ENCODE measurements at regions not wholly inside any gene's neighbourhood (a gene's known extent, or its start where the extent isn't known, plus 50 kb on each side); places are given as distances from the start of the nearest gene placed in this dataset.
A peak's percentile ranks its signal among the peaks of the same experiment; 100 is the strongest.

DNA sequence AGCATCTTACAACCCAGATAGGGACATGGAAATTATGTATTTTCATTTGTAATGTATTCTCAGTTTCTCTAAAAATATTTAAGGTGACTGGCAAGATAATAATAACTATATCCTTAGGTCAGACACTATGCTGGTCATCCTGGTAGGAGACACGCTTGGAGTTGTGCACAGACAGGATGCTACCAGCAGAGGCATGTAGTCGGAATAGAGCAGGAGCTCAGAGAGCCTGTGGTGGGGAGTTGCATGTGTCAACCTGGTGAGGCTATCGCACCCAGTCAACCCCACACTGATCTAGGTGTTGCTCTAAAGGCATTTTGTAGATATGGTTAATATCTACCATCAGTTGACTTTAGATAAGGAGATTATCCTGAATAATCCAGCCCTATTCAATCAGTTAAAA is 318.5 kb downstream of the MIAT start:
- Histone ChIP-seq H3K27me3 (no peaks in the 10 kb centered on the region), H3K36me3 (no peaks in the 10 kb centered on the region), H3K4me1 (no peaks in the 10 kb centered on the region), H3K4me3 (no peak overlapping the region), H3K9me3 (no peaks in the 10 kb centered on the region), H3K27ac (no peak overlapping the region)
- TF ChIP-seq POLR2A (IDR thresholded peaks at IDR 0.05) = no peak
- TF ChIP-seq, protein P1, sequence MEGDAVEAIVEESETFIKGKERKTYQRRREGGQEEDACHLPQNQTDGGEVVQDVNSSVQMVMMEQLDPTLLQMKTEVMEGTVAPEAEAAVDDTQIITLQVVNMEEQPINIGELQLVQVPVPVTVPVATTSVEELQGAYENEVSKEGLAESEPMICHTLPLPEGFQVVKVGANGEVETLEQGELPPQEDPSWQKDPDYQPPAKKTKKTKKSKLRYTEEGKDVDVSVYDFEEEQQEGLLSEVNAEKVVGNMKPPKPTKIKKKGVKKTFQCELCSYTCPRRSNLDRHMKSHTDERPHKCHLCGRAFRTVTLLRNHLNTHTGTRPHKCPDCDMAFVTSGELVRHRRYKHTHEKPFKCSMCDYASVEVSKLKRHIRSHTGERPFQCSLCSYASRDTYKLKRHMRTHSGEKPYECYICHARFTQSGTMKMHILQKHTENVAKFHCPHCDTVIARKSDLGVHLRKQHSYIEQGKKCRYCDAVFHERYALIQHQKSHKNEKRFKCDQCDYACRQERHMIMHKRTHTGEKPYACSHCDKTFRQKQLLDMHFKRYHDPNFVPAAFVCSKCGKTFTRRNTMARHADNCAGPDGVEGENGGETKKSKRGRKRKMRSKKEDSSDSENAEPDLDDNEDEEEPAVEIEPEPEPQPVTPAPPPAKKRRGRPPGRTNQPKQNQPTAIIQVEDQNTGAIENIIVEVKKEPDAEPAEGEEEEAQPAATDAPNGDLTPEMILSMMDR (IDR thresholded peaks at IDR 0.05) = no peak
- DNase-seq = no peak

DNA sequence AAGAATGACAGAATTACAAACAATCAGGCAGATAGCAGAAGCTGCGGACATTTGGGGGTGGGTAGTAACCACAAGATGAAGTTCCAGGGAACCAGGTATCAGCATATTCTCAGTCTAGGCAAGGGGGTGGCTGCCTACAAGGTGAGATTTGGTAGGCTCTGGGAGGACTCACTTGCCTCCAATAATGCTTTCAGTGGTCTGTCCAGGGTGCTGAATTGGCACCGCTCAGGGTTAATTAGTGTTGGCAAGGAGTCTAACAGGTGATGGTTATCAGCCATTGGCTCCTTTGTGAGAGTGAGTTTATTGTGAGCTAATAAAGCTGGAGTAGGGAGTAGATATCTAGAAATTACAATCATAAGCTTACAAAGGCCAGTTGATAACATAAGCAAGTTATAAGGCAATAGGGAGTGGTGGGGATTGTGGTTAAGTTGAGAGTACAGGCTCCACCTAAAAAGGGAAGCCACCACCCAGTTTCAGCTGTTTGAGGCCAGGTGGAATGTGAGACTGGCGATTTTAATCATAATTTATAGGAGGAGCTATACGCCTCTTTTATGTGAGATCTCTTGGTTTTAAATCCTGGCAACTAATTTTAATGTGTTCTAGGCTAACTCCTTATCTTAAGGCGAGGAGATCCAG is 320.5 kb downstream of the MIAT start:
- Histone ChIP-seq H3K27ac (no peak overlapping the region), H3K27me3 (no peaks in the 10 kb centered on the region), H3K4me1 (no peaks in the 10 kb centered on the region), H3K4me3 (no peak overlapping the region), H3K36me3 (no peaks in the 10 kb centered on the region), H3K9me3 (no peaks in the 10 kb centered on the region)
- no peak for TF ChIP-seq POLR2A (IDR thresholded peaks at IDR 0.05)
- TF ChIP-seq, protein P1 (IDR thresholded peaks at IDR 0.05) = no peak
- no peak for DNase-seq

DNA sequence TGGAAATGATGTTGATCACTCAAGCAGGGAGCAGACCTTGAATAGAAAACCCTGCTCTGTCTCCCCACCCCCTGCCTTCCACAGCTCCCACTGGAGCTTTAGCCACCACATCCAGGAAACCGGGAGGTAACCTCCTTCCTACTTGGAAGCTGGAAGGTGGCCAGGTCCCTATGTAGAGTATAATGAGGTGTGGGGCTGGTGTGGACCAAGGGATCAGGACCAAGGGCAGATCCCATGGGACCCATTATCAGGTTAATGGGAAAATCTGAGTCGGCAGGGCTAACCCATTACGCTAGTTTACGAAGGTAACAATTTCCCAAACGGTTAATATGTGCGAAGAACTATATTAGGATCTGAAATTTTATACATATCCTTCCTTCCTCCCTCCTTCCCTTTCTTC is 321.9 kb downstream of the MIAT start:
- TF ChIP-seq POLR2A (IDR thresholded peaks at IDR 0.05) = no peak
- TF ChIP-seq, protein P1 (IDR thresholded peaks at IDR 0.05) = no peak

DNA sequence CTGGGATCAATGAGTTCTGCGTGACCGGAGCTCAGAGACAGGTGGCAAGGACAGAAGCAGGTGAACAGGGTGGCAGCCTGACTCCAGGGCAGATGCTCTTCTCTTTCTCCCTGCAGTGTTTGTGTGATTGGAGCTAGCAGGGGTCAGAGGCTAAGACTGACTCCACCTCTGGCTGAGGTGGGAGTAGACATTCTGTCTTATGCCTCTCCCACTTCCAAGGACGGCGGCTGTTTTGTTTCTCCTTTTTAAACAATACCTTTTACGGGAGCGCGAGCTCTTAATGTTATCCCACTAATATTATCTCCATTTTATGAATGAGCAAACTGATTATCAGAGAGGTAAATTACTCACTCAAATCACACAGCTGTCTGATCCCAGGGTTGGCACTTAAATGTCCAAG is 323.7 kb downstream of the MIAT start:
- Histone ChIP-seq H3K9me3 (no peaks in the 10 kb centered on the region), H3K4me3 (no peak overlapping the region), H3K27ac (peak overlapping the region in 1 of 4 donors; percentile 58), H3K27me3 (no peaks in the 10 kb centered on the region), H3K36me3 (no peaks in the 10 kb centered on the region), H3K4me1 (no peaks in the 10 kb centered on the region)
- TF ChIP-seq, protein P1 (IDR thresholded peaks at IDR 0.05) = no peak
- TF ChIP-seq POLR2A (IDR thresholded peaks at IDR 0.05) = no peak
- no peak for DNase-seq

More for the DNA sequence above, 321.9 kb downstream of the MIAT start:
- no peak for DNase-seq
- Histone ChIP-seq H3K27ac (no peak overlapping the region), H3K4me1 (no peaks in the 10 kb centered on the region), H3K9me3 (no peaks in the 10 kb centered on the region), H3K36me3 (no peaks in the 10 kb centered on the region), H3K27me3 (no peaks in the 10 kb centered on the region), H3K4me3 (no peak overlapping the region)

DNA sequence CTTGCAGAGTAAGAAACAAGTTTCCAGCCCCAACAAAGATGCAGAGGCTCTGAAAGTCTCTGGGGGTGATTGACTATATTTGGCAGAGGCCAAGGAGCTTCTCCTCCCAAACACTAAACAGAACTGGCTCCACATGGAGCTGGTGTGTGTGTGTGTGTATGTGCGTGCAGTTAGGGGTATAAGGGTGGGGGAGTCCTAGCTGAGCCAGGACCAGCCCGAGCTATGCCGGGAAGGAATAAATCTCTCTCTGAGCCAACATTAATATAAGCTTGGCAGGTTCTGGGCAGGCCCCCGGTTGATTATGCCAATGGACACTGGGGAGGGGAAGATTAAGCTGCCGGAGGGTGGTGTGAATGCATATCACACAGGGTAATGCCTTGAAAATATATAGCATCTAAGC is 324.2 kb downstream of the MIAT start:
- no peaks in the 10 kb centered on the region for H3K36me3 ChIP-seq
- H3K4me1 ChIP-seq = no peaks in the 10 kb centered on the region
- peak overlapping the region in 1 of 4 donors; percentile 58 for H3K27ac ChIP-seq
- no peak overlapping the region for H3K4me3 ChIP-seq
- no peaks in the 10 kb centered on the region for H3K27me3 ChIP-seq
- TF ChIP-seq, protein P1 (IDR thresholded peaks at IDR 0.05) = no peak
- no peak for TF ChIP-seq POLR2A (IDR thresholded peaks at IDR 0.05)
- no peaks in the 10 kb centered on the region for H3K9me3 ChIP-seq
- no peak for DNase-seq

DNA sequence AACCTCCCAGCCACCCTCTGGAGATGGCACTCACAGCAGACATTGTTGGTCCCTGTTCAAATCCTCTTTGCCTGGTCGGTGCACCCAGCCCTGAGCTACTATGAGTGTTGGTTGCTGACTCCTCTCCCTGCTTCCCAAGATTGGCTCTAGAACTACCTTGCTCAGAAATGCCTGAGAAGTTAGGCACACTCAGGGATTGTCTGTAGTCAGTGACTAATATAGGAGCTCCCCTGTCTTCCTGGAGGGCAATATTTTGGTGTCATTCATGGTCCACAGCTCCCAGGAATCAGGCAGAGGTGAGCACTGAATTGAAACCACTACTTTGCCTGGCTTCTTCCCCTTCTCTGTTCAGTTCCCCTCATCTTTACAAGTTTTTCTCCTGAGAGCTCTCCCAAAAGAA is 325.9 kb downstream of the MIAT start:
- H3K27ac ChIP-seq = no peak overlapping the region
- H3K36me3 ChIP-seq = no peaks in the 10 kb centered on the region
- H3K4me3 ChIP-seq = no peak overlapping the region
- no peaks in the 10 kb centered on the region for H3K27me3 ChIP-seq
- H3K4me1 ChIP-seq = no peaks in the 10 kb centered on the region
- no peak for TF ChIP-seq POLR2A (IDR thresholded peaks at IDR 0.05)
- TF ChIP-seq, protein P1 (IDR thresholded peaks at IDR 0.05) = no peak
- H3K9me3 ChIP-seq = no peaks in the 10 kb centered on the region
- no peak for DNase-seq

Data from Peyer's patch (tissue), 4 donors.